ENCODE measurements at regions not wholly inside any gene's neighbourhood (a gene's known extent, or its start where the extent isn't known, plus 50 kb on each side); places are given as distances from the start of the nearest gene placed in this dataset.

DNA sequence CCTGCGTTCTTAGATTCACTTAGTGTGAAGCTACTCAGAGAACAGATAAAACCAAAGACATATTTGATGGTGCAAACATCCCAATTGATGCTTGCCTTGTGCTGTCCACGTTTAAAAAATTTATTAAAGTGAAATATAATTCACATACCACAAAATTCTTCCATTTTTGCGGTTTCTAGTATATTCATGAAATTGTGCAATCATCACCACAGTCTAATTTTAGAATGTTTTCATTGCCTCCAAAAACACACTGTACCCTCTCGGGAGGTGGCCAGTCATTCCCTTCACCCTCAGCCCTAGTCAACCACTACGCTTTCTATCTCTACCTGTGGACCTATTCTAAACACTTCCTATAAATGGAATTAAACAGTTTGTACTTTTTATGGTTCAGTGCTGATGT is 1109.2 kb downstream of the FLRT2 start:
- peak; percentile 73 for DNase-seq (ENCODE audit: low read depth)

GRCh38 chr14:86627080-86627479 is 1097.1 kb downstream of the FLRT2 start:
- peak; percentile 13 for DNase-seq (ENCODE audit: low read depth)

DNA sequence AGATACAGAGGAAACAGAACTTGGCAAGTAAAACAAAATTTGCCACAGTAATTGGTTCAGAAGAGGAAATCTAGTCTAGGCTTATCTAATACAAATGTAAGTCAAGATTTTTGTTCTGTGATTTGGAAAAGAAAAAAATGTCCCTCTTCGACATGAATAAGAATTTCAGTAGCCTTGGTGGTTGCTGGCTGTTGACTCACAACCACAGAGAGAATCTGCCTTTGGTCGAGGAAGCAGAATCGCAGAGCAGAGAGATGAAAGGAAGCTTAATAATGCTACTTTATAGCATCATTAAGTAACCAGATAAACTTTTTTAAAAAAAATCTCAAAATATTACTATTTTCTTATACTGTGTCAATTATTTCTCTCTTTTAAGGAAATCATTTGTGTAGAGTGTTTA is 1096.6 kb downstream of the FLRT2 start:
- DNase-seq (ENCODE audit: low read depth): peak; percentile 76

DNA sequence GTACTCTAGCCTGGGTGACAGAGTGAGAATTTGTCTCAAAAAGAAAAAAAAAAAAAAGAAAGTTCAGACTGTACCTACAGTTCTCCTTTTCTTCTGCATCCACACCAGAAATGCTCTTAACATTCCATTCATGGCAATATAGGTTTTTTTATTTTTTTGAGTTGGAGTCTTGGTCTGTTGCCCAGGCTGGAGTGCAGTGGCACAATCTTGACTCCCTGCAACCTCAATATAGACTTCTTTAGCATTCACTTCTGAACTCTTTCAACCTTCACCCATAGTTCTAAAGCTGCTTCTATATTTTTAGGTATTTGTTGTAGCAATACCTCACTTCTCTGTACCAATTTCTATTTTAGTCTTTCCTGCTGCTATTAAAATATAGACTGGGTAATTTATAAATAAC is 1095.7 kb downstream of the FLRT2 start:
- no peak for DNase-seq (ENCODE audit: low read depth)

- DNase-seq (ENCODE audit: low read depth): no peak
Observed at GRCh38 chr14:86619726-86620125, 1089.8 kb downstream of the FLRT2 start.

DNA sequence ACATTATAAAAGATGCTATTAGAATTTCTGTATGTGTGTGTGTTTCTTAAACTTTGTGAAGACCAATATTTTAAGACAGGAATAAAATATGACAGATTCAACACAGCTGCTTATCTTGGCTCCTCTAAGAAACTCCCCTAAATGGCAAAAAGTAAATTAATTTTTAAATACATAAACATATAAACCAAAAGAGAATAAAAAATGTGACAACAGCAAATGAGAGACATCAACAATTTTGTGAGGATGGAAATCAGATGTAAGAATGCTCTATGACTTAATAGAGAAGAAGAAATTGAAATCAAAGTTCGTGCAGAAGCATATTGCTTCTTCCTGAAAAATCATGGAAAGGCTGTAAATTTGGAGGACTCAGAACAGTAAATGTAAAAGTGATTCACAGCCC is 1083.8 kb downstream of the FLRT2 start:
- no peak for DNase-seq (ENCODE audit: low read depth)

DNA sequence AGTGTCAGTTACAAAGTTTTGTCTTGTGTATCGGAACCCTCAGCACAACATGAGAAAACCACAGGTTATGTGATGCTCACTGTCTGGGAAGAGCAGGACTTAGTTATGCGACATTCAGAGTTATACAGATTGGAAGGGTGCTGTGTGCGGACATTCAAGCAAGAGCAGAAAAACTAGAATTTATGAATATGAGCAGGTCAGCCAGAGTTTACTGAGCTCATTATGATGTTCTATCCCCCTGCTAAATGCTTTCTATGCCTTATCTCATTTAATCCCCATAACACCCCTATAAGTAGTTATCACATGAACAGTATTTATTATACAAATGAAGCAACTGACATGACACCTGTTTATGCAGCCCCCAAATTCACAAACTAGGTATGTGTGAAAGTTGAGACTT is 1083.2 kb downstream of the FLRT2 start:
- no peak for DNase-seq (ENCODE audit: low read depth)

DNA sequence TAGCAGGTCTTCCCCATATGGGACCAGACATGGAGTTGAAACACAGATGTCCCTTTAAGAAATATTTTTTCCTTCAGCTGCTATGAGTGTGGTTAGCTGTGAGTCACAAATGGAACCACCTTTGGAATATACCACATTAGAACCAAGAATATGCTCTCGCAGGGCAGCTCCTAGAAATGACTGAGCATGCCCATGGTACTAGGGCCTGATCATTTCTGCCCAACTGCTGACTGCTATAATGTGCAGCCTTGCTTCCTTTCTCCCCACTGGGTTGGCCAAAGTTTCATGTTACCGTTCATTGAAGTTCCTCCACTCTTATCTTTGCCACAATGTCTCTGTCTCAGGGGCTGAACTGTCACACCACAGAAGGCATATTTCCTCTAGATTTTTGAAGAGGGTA is 1074.6 kb downstream of the FLRT2 start:
- DNase-seq (ENCODE audit: low read depth): peak; percentile 89

DNA sequence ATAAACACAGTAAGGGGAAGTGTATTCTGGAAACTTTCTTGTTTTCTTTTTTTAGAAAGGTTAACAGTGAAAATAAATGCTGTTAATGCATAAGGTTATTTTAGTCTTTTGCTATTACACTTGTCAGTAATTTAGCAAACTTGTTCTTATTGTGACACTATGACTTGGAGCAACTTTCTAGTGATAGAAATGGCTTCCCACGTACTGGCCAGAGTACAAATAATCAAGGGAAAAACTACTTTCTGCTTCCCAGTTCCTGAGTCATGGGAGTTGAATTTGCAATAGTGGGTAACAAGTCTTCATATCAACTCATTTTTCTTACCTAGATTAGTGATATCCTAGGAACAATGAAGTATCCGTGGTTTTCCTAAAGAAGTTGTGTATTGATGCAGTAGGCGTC is 1072.3 kb downstream of the FLRT2 start:
- peak; percentile 4 for DNase-seq (ENCODE audit: low read depth)

DNA sequence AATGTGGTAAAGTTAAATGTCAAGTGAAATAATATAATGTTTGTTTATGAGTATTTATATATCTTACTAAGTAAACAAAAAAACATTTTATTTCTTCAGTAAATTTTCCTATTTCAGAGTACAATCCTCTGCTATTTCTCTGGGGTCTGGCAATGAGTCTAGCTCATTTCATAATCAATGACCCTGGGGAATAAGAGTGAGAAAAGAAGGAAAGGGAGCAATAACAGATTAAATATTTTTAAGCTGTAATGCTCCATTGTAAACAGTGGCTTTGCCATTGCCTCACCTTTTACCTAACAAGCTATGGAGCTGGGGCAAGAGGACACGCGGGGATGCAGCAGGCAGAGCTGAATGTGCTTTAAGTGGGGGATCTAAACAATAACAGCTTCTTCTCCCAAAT is 1071.9 kb downstream of the FLRT2 start:
- DNase-seq (ENCODE audit: low read depth): no peak

GRCh38 chr14:86597279-86597678 is 1067.3 kb downstream of the FLRT2 start:
- no peak for DNase-seq (ENCODE audit: low read depth)

GRCh38 chr14:86596024-86596423 is 1066.1 kb downstream of the FLRT2 start:
- DNase-seq (ENCODE audit: low read depth): no peak

DNA sequence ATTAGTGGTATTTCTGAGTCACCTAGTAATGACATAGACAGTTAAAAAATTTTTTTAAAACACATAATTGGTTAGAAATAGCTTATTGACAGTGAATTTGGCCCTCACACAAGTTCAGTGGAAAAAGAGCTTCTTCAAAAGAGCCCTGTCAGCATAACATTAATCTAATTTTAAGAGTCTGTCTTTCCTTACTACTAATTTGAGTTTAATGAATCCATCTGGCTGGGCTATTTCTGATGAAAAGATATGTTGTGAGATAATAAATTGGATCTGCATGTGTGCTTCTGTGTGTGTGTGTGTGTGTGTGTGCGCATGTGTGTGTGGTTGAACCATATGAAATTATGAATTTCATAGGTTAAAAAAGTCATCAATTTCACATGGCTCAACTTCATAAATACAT is 1045.2 kb downstream of the FLRT2 start:
- DNase-seq (ENCODE audit: low read depth): peak; percentile 54

GRCh38 chr14:86574778-86575129 is 1044.8 kb downstream of the FLRT2 start:
- no peak for DNase-seq (ENCODE audit: low read depth)

DNA sequence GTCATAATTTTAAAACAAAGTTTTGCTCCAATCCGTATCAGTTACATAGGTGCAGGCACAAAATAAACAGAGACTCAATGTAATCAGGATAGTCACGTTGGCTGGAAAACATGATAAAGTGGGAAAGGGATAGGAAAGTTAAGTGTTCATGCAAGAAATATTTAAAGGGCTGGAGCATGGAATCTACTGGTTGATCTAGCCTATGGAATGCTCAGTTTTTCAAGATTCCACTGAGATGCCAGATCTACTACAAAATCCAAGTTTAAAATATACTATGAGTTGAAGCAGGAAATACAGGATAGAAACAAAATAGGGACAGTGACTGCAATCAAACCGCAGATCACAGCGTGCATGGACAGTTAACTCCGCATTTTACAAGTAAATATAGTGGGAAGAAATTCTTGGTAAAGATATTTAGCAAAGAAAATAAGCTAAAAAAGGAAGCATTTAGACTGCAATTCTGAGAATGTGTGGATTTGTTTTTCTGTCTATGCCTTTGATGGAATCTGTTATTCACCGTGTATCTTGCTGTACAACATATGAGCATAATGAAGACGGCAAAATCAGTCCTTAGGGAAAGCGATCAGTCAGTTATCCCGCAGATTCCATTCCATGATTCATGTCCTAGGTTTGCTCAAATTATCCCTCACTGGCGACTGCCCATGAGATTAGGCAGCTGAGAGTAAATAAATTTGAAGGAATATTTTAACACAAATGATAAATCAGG is 1044.3 kb downstream of the FLRT2 start:
- peak; percentile 92 for DNase-seq (ENCODE audit: low read depth)

- no peak for DNase-seq (ENCODE audit: low read depth)
Observed at GRCh38 chr14:86570371-86570770, 1040.4 kb downstream of the FLRT2 start.

DNA sequence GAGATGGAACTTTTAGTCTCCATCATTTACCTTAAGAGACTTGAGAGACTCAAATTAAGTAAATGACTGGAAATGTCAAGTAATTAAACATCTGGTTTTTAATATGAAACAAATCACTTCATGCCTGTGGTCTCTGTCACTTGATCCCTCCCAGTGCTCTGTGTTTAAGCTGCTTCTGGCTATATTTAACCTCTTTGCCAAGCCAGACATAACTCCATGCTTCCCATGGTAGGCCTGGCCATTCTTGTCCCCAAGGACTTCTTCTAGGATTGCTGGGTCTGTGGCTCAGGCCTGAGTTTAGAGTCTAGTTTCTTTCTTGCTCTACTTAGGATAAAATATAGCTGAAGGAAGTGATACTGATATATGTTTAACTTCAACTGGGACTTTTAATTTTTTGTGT is 1013.6 kb downstream of the FLRT2 start:
- peak; percentile 22 for DNase-seq (ENCODE audit: low read depth)

DNA sequence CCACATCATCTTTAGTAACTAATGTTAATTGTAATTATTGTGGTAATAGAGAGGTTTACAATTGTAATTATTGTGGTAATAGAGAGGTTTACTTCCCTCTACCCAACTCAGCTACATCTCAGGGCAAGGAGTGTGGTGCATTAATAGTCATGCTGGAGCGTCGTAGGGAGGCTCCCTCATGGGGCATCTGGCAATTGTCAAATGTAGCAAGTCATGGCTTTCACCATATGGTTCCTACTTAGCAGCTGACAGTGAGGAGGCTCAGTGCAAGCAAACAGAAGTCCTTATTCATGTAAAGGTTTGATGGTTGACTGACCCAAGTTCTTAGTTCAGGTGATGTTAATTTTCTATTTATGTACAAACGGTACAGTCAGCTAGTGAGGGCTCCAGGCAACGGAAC is 1012.0 kb downstream of the FLRT2 start:
- DNase-seq (ENCODE audit: low read depth): no peak

- no peak for DNase-seq (ENCODE audit: low read depth)
Observed at GRCh38 chr14:86540636-86541247, 1010.8 kb downstream of the FLRT2 start.

DNA sequence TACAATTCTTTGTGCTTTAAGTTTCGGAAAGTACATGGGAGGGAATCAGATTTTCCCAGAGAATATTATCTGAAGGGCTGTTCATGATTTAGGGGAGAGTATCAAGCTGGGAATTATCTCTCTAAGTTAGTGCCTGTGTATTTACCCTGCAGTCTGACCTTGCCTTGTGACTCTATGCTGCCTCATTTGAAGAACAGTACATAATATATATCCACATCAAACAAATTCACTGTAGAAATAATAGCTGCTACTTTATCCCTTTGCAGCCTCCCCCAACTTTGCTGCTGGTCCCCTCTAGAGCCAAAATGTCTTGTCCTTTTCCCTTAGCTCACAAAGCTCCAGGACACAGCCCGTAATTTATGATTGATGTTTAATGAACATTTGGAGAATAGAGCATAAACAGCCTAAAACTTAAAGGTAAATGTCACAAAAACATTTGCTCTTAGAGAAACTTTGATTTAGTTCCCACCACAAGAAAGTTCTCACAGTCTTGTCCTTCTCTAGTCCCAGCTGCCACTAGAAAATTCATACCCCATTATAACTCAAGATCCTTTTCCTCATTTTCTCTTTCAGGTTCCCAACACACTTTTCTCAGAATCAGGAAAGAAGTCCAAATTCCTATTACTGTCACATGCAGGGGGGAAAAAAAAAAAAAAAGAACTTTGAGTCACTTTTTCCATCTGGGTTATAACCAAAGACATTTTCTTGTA is 1009.6 kb downstream of the FLRT2 start:
- no peak for DNase-seq (ENCODE audit: low read depth)

- no peak for DNase-seq (ENCODE audit: low read depth)
Observed at GRCh38 chr14:86533834-86534233, 1003.9 kb downstream of the FLRT2 start.

- peak; percentile 58 for DNase-seq (ENCODE audit: low read depth)
Observed at GRCh38 chr14:86532219-86532618, 1002.3 kb downstream of the FLRT2 start.

- no peak for DNase-seq (ENCODE audit: low read depth)
Observed at GRCh38 chr14:86530457-86530856, 1000.5 kb downstream of the FLRT2 start.
